ENCODE measurements at regions not wholly inside any gene's neighbourhood (a gene's known extent, or its start where the extent isn't known, plus 50 kb on each side); places are given as distances from the start of the nearest gene placed in this dataset.

DNA sequence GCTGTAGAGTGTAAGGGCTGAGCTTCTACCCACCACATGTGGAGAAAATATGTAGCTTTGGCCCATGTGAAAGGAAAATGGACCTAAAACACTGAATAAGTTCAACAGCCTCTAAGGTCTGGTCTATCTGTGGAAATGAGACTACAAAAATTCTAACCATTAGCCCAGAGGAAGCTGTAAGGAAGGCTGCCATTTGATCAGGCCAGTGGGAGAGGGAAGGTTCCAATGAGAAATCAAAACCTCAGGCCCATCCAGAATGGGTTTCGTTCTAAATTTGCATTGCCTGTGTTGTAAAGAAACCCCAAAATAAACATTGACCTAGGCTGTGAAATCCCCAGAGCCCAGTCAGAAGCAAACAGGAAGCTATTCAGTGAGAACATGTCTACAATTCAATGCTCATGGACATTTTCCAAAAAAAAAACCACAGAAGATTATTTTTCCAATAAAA lies 320.4 kb upstream of the SLC7A11 start:
- DNase-seq (ENCODE audit: low read depth in 2 of 2) = no peak

GRCh38 chr4:138561906-138562305 lies 319.8 kb upstream of the SLC7A11 start:
- no peak for DNase-seq (ENCODE audit: low read depth in 2 of 2)

GRCh38 chr4:138561276-138561880 lies 319.2 kb upstream of the SLC7A11 start:
- no peak for DNase-seq (ENCODE audit: low read depth in 2 of 2)

DNA sequence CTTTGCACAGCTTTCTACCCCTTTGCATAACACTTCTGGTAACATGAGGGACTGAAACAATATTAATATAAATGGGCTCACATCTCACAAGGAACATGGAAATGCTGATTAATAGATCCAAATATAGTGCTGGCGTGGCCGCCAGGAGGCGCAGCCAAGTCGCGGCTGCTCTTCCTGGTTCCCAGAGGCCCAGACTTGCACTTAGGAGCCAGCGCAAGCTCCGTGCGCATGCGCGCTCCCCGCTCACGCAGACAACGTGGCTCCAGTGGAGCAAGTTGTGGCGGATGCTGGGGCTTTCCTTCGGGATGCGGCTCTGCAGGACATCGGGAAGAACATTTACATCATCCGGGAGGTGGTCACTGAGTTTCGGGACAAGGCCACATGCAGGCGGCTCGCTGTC lies 318.3 kb upstream of the SLC7A11 start:
- DNase-seq (ENCODE audit: low read depth in 2 of 2) = no peak

DNA sequence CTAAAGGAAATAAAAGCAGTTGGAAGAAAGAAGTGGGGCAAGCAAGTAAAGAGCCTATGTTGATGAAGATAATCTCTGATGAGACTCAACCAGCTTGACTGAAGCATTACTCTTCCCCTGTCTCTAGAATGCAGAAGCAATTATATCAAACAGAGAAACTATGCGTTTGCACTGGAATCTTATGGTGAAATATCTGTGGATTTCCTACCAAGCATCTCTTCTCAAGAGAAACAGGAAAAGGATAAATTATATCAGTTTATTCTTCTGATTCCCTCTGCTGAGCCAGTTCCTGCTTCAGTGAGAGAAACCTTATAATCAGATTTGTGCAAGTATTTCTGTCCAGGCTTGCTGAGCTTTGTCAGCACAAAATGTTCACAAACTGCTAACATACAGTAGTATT lies 316.7 kb upstream of the SLC7A11 start:
- no peak for DNase-seq (ENCODE audit: low read depth in 2 of 2)

- no peak for DNase-seq (ENCODE audit: low read depth in 2 of 2)
Measured at GRCh38 chr4:138555584-138555983, 313.4 kb upstream of the SLC7A11 start.

DNA sequence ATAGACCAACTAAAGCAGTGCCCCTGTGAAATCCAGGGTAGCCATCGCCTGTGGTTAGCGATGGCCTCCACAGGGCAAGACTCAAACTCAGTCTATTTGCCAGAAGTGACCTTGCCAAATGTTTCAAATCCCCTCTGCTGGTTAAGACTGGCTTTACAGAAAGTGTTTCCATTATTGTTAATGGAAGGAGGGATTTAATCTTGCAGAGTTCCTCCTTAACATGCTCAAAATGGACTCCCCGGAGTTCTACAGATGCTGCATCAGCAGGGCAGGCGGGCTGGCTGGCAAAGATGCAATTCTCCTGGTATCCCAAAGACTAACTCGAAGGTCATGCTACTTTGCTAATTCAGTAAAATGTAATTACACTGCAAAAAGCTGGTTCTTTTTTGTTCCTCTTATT lies 313.0 kb upstream of the SLC7A11 start:
- DNase-seq (ENCODE audit: low read depth in 2 of 2) = no peak

GRCh38 chr4:138553001-138553845 lies 311.1 kb upstream of the SLC7A11 start:
- DNase-seq (ENCODE audit: low read depth in 2 of 2) = no peak

DNA sequence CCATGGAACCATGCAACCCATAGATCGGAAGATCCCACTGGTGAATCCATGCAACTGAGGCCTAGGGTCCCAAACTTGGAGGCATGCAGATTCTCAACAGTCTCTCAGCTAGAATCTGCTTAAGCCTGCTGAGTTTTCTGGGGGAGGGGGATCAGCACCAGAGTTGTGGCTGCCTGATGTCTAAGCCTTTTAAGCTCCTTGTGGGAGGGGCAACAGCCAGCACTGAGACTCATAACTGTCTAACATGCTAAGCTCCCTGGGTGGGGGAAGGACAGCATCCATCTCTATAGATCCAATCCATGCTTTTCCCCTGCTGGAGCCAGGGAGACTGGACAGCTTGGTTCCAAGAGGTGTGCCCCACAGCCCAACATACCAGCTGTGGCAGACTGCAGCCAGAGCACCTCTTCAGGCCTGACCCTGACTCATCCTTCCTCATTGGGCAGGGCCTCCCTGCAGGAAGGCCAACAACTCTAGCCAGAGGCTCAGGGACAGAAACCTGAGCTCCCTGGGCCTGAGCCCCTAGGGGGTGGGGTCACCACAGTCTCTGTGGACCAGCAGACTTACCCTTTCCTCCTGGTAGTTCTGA lies 300.1 kb upstream of the SLC7A11 start:
- no peak for DNase-seq (ENCODE audit: low read depth in 2 of 2)

- DNase-seq (ENCODE audit: low read depth in 2 of 2) = no peak
Measured at GRCh38 chr4:138540056-138540800, 298.1 kb upstream of the SLC7A11 start.

GRCh38 chr4:138538743-138539142 lies 296.6 kb upstream of the SLC7A11 start:
- DNase-seq (ENCODE audit: low read depth in 2 of 2) = no peak

DNA sequence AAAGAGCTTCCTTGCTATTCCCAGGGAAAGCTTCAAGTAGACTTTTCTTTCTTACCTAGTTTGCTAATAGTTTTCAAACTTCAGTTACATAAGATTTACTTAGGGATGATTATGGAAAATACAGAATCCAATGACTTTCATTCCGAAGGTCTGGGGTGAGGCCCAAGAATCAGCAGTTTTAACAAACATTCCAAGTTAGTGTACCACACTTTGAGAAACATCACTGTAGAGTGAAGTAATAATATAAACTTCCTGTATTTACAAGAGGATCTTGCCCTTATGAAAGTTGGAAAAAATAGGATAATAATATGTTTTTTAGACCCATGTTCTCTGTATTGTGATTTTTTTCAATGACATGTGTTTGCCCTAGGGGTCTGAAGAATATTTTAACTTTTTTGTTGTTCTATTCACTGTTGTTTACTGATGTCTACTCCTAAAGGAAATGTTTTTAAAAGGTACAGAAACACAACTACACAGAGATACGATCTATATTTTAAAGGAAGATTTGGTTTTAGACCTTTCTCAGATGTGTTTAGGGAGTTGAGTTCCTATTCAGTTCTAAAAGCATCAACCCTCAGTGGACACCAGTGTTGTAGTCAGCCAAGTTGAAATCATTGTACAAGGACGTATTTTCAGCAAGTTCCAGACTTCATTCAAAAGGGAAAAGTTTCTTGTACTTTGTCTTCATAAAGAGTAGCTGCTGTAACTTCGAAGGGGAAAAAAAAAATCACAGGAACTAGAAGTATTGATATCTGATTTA lies 295.8 kb upstream of the SLC7A11 start:
- DNase-seq (ENCODE audit: low read depth in 2 of 2) = no peak

GRCh38 chr4:138535316-138535715 lies 293.2 kb upstream of the SLC7A11 start:
- no peak for DNase-seq (ENCODE audit: low read depth in 2 of 2)

DNA sequence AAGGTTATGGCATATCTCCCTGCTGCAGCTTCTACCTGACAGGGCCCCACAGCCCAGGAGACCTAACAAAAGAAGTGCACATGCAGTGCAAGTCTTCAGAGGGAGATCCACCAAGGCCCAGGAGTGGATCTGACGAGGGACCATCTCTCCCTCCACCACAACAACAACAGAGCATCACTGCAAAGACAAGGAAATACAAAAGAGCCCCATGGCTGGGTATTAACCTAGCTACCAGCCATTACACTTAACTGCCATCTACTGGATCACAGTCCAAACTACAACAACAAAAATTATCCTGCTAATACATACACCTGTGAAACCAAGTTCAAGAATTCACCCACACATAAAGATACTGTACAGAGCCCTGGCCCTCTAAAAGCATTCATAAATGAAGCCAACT lies 280.2 kb upstream of the SLC7A11 start:
- no peak for DNase-seq (ENCODE audit: low read depth in 2 of 2)

DNA sequence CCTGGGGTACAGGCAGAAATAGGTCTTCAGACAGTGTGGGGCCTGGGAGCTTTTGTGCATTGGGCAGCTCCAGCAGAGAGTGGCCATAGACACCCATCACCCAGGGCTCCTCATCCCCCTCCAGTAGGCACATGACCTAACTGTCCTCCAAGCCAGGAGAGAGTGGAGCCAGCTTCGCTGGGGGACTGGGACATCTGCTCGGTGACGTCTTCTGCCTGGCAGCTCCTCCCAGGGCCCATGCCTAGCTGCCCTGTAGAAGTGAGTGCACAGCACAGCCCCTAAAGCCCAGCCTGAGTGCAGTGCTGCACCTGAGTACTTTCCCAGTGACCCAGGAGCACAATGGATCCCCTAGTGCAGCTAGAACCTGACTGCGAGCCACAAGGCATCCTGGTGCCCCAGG lies 279.7 kb upstream of the SLC7A11 start:
- DNase-seq (ENCODE audit: low read depth in 2 of 2) = no peak

- no peak for DNase-seq (ENCODE audit: low read depth in 2 of 2)
Measured at GRCh38 chr4:138519436-138519835, 277.3 kb upstream of the SLC7A11 start.

- DNase-seq (ENCODE audit: low read depth in 2 of 2) = no peak
Measured at GRCh38 chr4:138513535-138513934, 271.4 kb upstream of the SLC7A11 start.

- DNase-seq (ENCODE audit: low read depth in 2 of 2) = no peak
Measured at GRCh38 chr4:138512756-138513155, 270.6 kb upstream of the SLC7A11 start.

DNA sequence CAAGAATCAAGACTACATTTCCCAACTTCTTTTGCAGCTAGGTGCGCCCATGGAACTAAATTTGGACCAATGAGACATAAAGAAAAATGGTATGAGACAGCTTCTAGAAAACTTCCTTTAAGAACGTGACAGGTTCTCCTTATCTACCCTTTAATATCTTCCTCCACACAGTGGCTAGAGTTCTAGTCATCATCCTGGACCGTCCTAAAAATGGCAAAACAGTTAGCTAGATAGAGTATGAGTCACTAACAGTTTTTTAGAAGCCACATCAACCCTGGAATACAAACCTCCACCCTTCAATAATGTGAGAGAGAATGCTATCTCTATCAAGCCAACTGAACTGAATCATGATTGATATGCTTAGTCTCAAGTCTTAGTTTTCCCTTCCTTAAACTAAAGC lies 267.9 kb upstream of the SLC7A11 start:
- DNase-seq (ENCODE audit: low read depth in 2 of 2) = no peak

DNA sequence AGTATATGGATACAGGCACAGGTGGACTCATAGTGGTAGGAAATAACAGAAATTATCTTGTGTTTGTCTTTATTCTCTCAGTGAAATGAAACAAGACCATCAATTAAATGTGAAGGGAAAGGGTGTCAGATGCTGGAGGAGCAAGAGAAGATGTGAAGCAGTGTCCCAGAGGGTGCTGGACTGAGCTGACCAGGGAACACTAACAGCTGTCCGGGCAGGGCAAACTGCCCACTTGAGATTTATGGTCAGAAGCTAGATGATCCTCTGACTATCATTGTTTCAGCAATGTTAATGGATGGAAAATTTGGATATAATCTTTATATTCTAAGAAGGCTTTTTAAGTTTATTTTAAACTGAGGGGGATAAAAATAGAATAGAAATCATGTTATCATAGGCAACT lies 267.2 kb upstream of the SLC7A11 start:
- no peak for DNase-seq (ENCODE audit: low read depth in 2 of 2)

DNA sequence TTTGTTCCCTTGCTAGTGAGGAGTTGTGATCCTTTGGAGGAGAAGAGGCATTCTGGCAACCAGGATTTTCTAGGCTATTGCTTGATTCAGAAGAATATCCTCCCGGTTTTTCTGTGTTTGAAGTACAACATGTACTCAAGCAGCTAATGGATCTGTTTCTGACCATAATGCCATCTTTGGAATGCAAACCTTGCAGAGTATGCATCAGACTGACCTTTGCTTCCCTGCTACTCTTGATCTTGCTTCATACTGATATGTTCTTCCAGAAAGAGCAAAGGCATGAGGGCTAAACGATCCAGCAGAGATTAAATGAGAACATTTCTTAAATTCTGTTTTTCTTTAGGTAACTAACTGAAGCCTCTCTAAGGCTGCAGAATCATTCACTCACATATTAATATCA lies 265.4 kb upstream of the SLC7A11 start:
- no peak for DNase-seq (ENCODE audit: low read depth in 2 of 2)

- no peak for DNase-seq (ENCODE audit: low read depth in 2 of 2)
Measured at GRCh38 chr4:138501614-138502013, 259.5 kb upstream of the SLC7A11 start.
